ENCODE measurements at regions not wholly inside any gene's neighbourhood (a gene's known extent, or its start where the extent isn't known, plus 50 kb on each side); places are given as distances from the start of the nearest gene placed in this dataset.

DNA sequence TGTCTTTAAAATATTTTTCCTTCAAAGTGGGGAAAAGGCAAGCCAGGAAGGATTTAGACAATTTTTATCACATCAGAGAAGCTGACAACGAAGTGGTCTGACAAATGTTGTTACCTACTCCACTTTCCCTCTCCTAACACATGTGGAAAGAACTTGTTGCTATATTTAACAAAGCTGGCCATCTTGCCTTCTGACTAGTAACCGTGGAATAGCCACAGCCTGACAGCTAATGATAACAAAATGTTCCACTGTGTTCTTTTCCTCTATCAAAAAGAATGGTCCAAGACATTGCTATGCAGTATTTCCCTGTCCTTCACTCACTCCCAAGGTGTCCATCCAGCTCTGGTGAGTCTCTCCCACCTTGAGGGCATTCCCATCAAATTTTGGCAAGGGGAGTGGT, 481.4 kb upstream of the THBS1 start:
- H3K4me3 ChIP-seq (ENCODE audit: low read depth, low read length) = no peak overlapping the region
- H3K36me3 ChIP-seq (replicated peaks) = no peaks in the 10 kb centered on the region
- in situ Hi-C loops (cut with HindIII; ENCODE audit: low pct_ligation_motif_present, low sequenced_read_pairs) = no loop called here
- H3K27me3 ChIP-seq (replicated peaks) = no peaks in the 10 kb centered on the region
- no peak for DNase-seq
- H3K27ac ChIP-seq = no peak overlapping the region
- TF ChIP-seq, protein P1, sequence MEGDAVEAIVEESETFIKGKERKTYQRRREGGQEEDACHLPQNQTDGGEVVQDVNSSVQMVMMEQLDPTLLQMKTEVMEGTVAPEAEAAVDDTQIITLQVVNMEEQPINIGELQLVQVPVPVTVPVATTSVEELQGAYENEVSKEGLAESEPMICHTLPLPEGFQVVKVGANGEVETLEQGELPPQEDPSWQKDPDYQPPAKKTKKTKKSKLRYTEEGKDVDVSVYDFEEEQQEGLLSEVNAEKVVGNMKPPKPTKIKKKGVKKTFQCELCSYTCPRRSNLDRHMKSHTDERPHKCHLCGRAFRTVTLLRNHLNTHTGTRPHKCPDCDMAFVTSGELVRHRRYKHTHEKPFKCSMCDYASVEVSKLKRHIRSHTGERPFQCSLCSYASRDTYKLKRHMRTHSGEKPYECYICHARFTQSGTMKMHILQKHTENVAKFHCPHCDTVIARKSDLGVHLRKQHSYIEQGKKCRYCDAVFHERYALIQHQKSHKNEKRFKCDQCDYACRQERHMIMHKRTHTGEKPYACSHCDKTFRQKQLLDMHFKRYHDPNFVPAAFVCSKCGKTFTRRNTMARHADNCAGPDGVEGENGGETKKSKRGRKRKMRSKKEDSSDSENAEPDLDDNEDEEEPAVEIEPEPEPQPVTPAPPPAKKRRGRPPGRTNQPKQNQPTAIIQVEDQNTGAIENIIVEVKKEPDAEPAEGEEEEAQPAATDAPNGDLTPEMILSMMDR (IDR thresholded peaks at IDR 0.05; ENCODE audit: low read depth, low read length, missing control alignments) = no peak

DNA sequence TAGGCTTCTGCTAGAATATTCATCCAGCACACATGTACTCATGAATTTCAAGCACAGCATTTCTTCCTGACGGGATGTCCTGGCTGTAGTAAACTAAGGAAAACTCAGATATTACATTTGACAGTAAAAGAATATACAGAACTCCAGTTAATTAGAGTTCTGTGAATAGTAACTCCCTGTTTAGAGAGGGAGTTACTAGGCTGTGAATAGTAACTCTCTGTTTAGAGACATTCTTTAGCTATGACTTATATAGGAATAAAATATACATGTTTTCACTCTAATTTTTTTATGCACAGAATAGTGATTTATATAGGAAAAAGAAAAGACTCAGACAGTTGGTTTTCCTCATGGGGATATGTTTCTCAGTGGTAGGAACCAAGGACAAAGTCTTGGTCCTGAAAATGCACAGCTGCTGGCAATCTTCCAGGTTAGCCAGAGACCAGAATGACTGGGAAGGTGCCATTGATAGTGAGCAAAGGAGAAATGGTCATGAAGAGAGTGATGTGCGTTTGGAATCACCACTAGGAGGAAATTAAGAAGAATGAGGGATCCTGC, 480.7 kb upstream of the THBS1 start:
- Histone ChIP-seq H3K4me3 (ENCODE audit: low read depth, low read length) (no peak overlapping the region), H3K27ac (no peak overlapping the region), H3K27me3 (replicated peaks) (no peaks in the 10 kb centered on the region), H3K36me3 (replicated peaks) (no peaks in the 10 kb centered on the region)
- TF ChIP-seq, protein P1 (IDR thresholded peaks at IDR 0.05; ENCODE audit: low read depth, low read length, missing control alignments) = no peak
- in situ Hi-C loops (cut with HindIII; ENCODE audit: low pct_ligation_motif_present, low sequenced_read_pairs) = no loop called here
- no peak for DNase-seq

DNA sequence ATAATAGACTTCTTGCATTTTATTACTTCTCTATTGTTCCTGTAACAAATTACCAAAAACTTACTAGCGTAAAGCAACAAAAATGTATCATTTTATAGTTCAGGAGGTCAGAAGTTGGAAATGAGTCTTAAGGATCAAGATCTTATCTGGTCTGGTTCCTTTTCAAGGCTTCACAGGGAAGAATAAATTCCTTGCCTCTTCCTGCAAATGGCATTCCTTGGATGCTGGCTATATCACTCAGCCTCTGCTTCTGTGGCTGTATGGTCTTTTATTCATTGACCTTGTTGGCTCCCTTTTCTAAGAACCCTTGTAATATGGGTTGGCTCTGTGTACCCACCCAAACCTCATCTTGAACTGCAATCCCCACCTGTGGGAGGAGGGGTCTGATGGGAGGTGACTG, 478.4 kb upstream of the THBS1 start:
- no peak overlapping the region for H3K4me3 ChIP-seq (ENCODE audit: low read depth, low read length)
- H3K27me3 ChIP-seq (replicated peaks) = no peaks in the 10 kb centered on the region
- in situ Hi-C loops (cut with HindIII; ENCODE audit: low pct_ligation_motif_present, low sequenced_read_pairs) = no loop called here
- TF ChIP-seq, protein P1 (IDR thresholded peaks at IDR 0.05; ENCODE audit: low read depth, low read length, missing control alignments) = no peak
- H3K27ac ChIP-seq = no peak overlapping the region
- no peaks in the 10 kb centered on the region for H3K36me3 ChIP-seq (replicated peaks)
- no peak for DNase-seq

DNA sequence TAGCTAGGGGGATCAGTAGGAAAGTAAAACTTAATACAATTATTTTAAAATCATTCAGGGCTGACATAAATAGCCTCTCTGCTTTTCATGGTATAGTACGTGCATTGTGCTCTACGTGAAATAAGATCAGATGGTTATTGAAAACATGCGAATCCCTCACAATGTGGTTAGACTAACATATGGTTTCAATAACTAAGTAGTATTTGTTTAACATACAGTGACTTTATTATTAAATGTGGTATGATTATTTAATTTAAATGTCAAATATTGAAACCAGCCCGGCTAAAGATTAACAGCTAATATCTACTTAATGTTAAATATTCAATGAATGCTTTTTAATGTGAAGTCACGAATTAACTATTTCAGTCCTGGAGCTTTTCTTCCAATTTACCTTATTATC, 473.9 kb upstream of the THBS1 start:
- DNase-seq = no peak
- Histone ChIP-seq H3K27me3 (replicated peaks) (no peaks in the 10 kb centered on the region), H3K36me3 (replicated peaks) (no peaks in the 10 kb centered on the region), H3K27ac (no peak overlapping the region), H3K4me3 (ENCODE audit: low read depth, low read length) (no peak overlapping the region)
- TF ChIP-seq, protein P1 (IDR thresholded peaks at IDR 0.05; ENCODE audit: low read depth, low read length, missing control alignments) = no peak
- in situ Hi-C loops (cut with HindIII; ENCODE audit: low pct_ligation_motif_present, low sequenced_read_pairs) = no loop called here

DNA sequence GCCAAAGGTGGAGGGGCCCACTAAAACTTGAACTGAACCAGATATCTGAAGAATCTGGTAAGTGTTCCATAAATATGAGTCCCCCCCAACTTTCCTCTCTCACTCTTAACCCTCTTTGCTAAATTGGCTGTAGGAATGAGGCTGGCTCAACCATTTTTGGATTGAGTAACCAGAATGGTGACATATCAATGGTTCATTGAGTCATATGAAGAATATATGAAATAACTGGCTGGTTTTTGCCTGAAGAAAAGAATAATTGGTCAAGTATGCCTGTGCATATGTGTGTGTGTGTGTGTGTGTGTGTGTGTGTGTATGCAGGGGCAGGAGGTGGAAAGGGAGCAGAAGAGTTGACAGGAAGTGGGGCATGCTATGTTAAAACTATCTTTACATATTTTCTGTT, 472.9 kb upstream of the THBS1 start:
- H3K36me3 ChIP-seq (replicated peaks) = no peaks in the 10 kb centered on the region
- TF ChIP-seq, protein P1 (IDR thresholded peaks at IDR 0.05; ENCODE audit: low read depth, low read length, missing control alignments) = no peak
- in situ Hi-C loops (cut with HindIII; ENCODE audit: low pct_ligation_motif_present, low sequenced_read_pairs) = no loop called here
- H3K27me3 ChIP-seq (replicated peaks) = no peaks in the 10 kb centered on the region
- no peak for DNase-seq
- no peak overlapping the region for H3K4me3 ChIP-seq (ENCODE audit: low read depth, low read length)
- H3K27ac ChIP-seq = no peak overlapping the region

DNA sequence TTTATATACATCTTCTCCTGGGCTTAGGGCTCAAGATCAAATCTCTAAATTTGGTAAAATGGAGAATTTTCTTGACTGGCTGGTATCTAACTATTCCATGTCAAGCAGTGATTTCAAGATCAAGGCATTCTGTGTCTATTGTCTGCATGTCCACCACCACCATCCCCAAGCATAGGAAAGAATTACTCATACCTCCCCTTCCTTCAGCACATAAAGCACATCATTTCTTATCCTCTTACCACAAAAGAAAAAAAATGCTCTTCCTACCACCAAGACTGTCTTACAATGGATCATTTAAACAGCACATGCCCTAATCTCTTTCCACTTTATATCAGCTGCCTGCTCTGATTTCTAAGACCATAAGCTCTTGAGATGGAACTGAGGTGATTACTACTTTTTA, 470.5 kb upstream of the THBS1 start:
- Histone ChIP-seq H3K4me3 (ENCODE audit: low read depth, low read length) (no peak overlapping the region), H3K36me3 (replicated peaks) (no peaks in the 10 kb centered on the region), H3K27me3 (replicated peaks) (no peaks in the 10 kb centered on the region), H3K27ac (no peak overlapping the region)
- TF ChIP-seq, protein P1 (IDR thresholded peaks at IDR 0.05; ENCODE audit: low read depth, low read length, missing control alignments) = no peak
- peak; percentile 62 for DNase-seq
- in situ Hi-C loops (cut with HindIII; ENCODE audit: low pct_ligation_motif_present, low sequenced_read_pairs) = no loop called here

All from brain microvascular endothelial cell (primary cell).